HG02798 (cell line): ENCODE measurements at regions not wholly inside any gene's neighbourhood (a gene's known extent, or its start where the extent isn't known, plus 50 kb on each side); places are given as distances from the start of the nearest gene placed in this dataset.

Source experiments
- ATAC-seq: cut with Tn5 transposase; IDR thresholded peaks from one replicate; pipeline ENCODE4 v1.9.1; 2021; ENCODE audit warnings: mild to moderate bottlenecking; ENCODE audit not compliant: unreplicated experiment, poor library complexity

- no peak for ATAC-seq
Measured at GRCh38 chr5:2131826-2132496, 249.2 kb upstream of the IRX4 start.

GRCh38 chr5:2131196-2131595 lies 248.5 kb upstream of the IRX4 start:
- ATAC-seq = no peak

- no peak for ATAC-seq
Measured at GRCh38 chr5:2130361-2130760, 247.6 kb upstream of the IRX4 start.

GRCh38 chr5:2129568-2130272 lies 247.0 kb upstream of the IRX4 start:
- ATAC-seq = no peak

- no peak for ATAC-seq
Measured at GRCh38 chr5:2128686-2129355, 246.1 kb upstream of the IRX4 start.

- ATAC-seq = no peak
Measured at GRCh38 chr5:2126512-2126911, 243.8 kb upstream of the IRX4 start.

- no peak for ATAC-seq
Measured at GRCh38 chr5:2125901-2126265, 243.2 kb upstream of the IRX4 start.

GRCh38 chr5:2125171-2125900 lies 242.6 kb upstream of the IRX4 start:
- no peak for ATAC-seq

GRCh38 chr5:2124434-2125170 lies 241.9 kb upstream of the IRX4 start:
- ATAC-seq = no peak

GRCh38 chr5:2123874-2124273 lies 241.1 kb upstream of the IRX4 start:
- no peak for ATAC-seq

GRCh38 chr5:2120361-2120760 lies 237.6 kb upstream of the IRX4 start:
- no peak for ATAC-seq

GRCh38 chr5:2119573-2119972 lies 236.8 kb upstream of the IRX4 start:
- no peak for ATAC-seq

- ATAC-seq = no peak
Measured at GRCh38 chr5:2113348-2114131, 230.8 kb upstream of the IRX4 start.

- ATAC-seq = no peak
Measured at GRCh38 chr5:2112173-2113025, 229.7 kb upstream of the IRX4 start.

GRCh38 chr5:2111569-2112105 lies 228.9 kb upstream of the IRX4 start:
- no peak for ATAC-seq

- no peak for ATAC-seq
Measured at GRCh38 chr5:2110934-2111462, 228.3 kb upstream of the IRX4 start.

GRCh38 chr5:2110137-2110933 lies 227.6 kb upstream of the IRX4 start:
- no peak for ATAC-seq
